NOMO-1 treated with DMSO at 0.1 percent for 48 hours (cell line): ENCODE measurements at regions not wholly inside any gene's neighbourhood (a gene's known extent, or its start where the extent isn't known, plus 50 kb on each side); places are given as distances from the start of the nearest gene placed in this dataset.
"Not testable (repeated sequence)": the region's sequence is repeated elsewhere in the genome, so short reads cannot be mapped to it uniquely, and the experiment has no call there.

Source experiments
- DNase-seq: peaks from one replicate; lab custom pipeline; 2025; ENCODE audit not compliant: unreplicated experiment; lab: John Stamatoyannopoulos, UW

- DNase-seq, result no peak
Measured at GRCh38 chr3:26058901-26059321, 269.0 kb downstream of the OXSM start.

- no peak for DNase-seq
Measured at GRCh38 chr3:26061947-26062346, 272.1 kb downstream of the OXSM start.

GRCh38 chr3:26064297-26064696 is 274.4 kb downstream of the OXSM start:
- no peak for DNase-seq

GRCh38 chr3:26068890-26069289 is 279.0 kb downstream of the OXSM start:
- DNase-seq, result no peak

- no peak for DNase-seq
Measured at GRCh38 chr3:26070854-26071253, 281.0 kb downstream of the OXSM start.

GRCh38 chr3:26074080-26074479 is 284.2 kb downstream of the OXSM start:
- no peak for DNase-seq

- DNase-seq, result no peak
Measured at GRCh38 chr3:26078539-26078938, 288.6 kb downstream of the OXSM start.

- no peak for DNase-seq
Measured at GRCh38 chr3:26081166-26081565, 291.3 kb downstream of the OXSM start.

GRCh38 chr3:26081806-26082205 is 291.9 kb downstream of the OXSM start:
- DNase-seq, result no peak

GRCh38 chr3:26082911-26083310 is 293.0 kb downstream of the OXSM start:
- no peak for DNase-seq

- DNase-seq, result no peak
Measured at GRCh38 chr3:26084629-26085028, 294.7 kb downstream of the OXSM start.

GRCh38 chr3:26087751-26088150 is 297.9 kb downstream of the OXSM start:
- DNase-seq, result no peak

GRCh38 chr3:26089249-26089648 is 299.4 kb downstream of the OXSM start:
- DNase-seq, result no peak

- no peak for DNase-seq
Measured at GRCh38 chr3:26090589-26090988, 300.7 kb downstream of the OXSM start.

- no peak for DNase-seq
Measured at GRCh38 chr3:26091096-26091495, 301.2 kb downstream of the OXSM start.

- no peak for DNase-seq
Measured at GRCh38 chr3:26091626-26092025, 301.7 kb downstream of the OXSM start.

- DNase-seq, result not testable (repeated sequence)
Measured at GRCh38 chr3:26097111-26097510, 307.2 kb downstream of the OXSM start.

GRCh38 chr3:26099692-26100091 is 309.8 kb downstream of the OXSM start:
- no peak for DNase-seq

- no peak for DNase-seq
Measured at GRCh38 chr3:26100176-26100575, 310.3 kb downstream of the OXSM start.

- DNase-seq, result no peak
Measured at GRCh38 chr3:26102376-26102775, 312.5 kb downstream of the OXSM start.

- DNase-seq, result no peak
Measured at GRCh38 chr3:26104851-26105251, 315.0 kb downstream of the OXSM start.

- DNase-seq, result no peak
Measured at GRCh38 chr3:26105261-26105660, 315.4 kb downstream of the OXSM start.

GRCh38 chr3:26106228-26106627 is 316.3 kb downstream of the OXSM start:
- no peak for DNase-seq
